RPMI7951 (cell line): ENCODE measurements at regions not wholly inside any gene's neighbourhood (a gene's known extent, or its start where the extent isn't known, plus 50 kb on each side); places are given as distances from the start of the nearest gene placed in this dataset.
"Not testable (repeated sequence)": the region's sequence is repeated elsewhere in the genome, so short reads cannot be mapped to it uniquely, and the experiment has no call there.

ENCODE experiments used
- DNase-seq: peaks from one replicate; pipeline ENCODE4 v3.0.0-alpha.2; 2012; ENCODE audit warnings: low read depth

DNA sequence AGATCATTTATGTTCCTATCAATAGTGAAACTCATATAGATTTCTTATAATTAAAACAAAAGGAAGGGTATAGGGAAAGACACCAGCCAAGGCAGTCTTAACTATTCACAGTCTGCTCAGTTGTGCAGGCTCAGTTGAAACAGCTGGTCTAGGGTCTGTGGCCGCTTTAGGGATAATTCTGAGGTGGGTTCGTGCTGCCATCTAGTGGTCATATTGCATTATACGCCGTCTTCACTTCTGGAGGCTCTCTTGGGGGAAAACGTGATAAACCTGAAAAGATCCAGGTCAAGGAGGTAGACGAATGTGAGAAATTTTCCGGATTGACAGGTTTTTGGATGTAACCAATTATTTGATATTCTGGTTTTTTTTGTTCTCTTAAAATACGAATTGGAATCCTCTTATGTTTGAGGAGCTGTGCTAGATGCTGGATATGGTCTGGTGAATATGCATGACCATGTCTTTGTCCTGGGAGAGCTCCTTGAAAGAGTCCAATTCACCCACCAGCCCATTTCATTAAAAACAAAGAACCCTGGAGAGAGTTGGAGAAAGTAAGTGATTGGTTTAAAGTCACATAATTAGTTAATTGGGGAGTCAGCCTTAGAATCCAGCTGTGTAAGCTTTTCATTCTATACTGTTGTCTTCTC is 492.4 kb downstream of the PLCL1 start:
- DNase-seq = peak; percentile 50

DNA sequence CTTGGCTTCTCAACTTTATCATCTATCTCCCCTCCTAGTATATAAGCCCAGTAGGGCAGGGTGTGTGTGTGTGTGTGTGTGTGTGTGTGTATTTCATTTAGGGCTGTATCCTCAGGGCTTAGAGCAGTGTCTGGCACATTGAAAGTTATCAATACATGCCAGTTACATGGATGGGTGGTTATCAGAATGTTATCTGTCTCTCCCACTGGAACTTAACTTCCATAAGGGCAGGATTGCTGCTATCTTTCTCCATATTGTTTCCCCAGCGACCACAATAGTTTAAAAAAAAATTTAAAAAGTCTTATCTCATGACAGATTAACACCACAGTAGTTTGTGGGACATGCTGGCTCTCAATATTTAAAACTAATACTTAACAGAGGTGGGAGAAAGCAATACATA is 488.9 kb downstream of the PLCL1 start:
- DNase-seq = no peak

DNA sequence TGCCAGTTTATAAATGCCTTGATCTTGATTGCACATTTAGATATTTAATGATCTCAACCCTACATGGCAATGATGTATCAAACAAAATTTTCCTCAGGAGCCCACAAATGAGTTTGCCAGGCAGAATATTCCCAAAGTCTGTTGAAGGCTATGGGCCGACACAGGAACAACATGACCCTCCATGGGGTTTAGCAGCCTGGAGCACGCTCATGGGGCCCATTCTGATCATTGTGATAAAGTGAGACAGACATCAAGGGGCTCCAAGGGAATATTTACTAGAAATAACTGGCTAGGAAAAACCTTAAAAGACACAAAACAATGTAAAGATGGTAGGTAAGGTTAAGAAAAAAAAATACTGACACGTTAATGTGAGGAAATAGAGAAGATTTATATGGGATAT is 485.4 kb downstream of the PLCL1 start:
- no peak for DNase-seq

DNA sequence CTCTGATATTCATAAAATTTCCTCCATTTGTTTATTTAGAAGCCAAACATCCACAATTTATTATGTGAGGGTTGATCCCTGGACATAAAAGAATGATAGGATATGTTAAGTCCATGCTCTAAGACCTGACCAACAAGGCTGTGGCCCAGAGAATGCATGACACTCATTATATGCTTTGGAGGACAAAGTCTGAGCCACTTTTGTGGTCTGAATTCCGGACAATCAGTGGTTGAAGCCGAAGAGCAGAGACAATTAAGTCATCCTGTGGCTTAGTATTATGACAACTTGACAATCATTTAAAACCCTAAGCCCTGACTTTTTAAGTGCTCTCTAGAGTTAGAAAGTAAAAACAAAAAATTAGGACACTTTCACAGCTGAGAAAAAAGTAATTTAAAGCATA is 483.3 kb downstream of the PLCL1 start:
- DNase-seq = no peak

DNA sequence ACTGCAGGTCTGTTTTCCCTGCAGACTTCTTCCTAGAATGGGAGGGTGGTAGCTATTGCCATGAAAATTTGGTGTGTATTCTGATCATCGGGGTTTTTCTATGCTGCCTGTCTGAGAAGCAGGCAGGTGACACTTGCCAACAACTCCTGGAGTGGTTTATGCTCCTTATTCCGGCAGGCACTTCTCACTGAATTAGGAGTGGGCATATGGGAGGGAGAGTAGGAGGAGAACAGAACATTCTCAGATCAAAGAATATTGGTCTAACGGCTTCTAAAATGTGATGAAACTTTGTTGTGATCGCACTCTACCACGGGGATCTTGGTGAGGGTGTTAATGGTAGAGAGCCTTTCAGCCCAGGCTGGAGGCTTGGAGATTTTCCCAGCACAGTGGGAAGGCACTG is 480.8 kb downstream of the PLCL1 start:
- DNase-seq = no peak

DNA sequence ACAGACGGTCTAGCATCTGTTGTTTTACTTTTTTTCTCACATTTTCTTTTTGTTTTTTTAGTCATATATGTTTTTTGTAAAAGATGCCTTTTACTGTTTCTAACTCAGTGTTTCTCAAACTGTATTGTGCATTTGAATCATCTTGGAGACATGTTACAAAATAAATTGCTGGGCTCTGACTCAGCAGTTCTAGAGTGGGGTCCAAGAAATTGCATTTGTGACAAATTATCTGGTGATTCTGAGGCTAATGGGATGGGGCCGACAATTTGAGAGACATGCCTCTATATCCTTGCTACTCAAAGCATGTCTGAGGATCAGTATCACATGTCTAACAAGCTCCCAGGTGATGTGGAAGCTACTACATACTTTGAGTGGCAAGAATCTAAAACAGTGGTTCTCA is 478.8 kb downstream of the PLCL1 start:
- no peak for DNase-seq

DNA sequence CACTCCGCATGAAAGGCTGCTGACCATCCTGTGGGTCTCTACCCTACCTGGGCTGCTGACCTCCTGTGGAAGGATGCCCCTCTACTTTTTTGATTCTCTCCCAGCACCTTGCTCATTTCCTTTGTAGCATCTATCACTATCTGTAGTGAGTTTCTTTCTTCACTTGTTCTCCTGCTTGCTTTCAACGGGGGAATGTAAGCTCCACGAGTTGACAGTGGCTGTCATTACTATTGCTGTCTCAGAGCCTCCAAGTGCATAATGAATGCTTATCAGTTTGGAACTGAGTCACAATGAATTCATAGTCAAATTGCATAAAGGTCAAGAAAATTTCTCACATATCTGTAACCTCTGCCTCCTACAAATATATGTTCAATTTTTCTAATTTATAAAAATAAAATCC is 477.7 kb downstream of the PLCL1 start:
- DNase-seq = no peak

DNA sequence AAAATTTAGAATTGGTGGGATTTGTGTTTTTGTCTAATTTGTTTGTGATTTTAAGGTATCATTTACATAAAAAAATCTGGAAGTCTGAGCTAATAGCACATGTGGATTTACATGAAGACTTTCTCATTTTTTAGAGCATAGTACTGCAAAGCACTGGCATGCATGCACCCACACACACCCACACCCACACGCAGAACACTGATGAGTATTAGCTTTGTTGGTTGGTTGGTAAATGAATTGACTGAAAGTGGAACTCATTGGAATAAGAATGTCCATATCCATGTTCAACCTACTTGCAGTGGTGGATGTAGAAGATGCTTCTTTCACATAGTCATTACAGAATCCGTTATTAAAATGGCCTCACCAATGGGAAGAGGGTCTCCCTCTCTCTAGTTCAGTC is 475.8 kb downstream of the PLCL1 start:
- no peak for DNase-seq

DNA sequence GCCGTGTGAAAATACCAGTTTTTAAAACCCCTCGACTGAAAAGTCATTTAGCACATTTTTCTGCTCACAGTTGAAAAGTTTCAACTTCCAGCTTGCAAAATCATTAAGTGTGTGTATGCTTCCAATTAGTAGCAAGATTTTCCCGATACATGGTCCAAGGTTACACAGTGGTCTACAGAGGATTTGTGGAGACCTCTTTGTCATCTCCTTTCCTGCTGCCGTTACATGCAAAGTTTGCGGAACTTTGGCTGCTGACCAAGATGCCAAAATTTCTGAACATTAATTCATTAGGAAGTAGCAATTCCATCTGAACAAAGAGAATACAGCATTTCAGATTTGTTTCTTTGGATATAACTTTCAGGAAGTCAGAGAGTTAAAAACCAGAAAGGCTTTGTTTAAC is 474.6 kb downstream of the PLCL1 start:
- no peak for DNase-seq

DNA sequence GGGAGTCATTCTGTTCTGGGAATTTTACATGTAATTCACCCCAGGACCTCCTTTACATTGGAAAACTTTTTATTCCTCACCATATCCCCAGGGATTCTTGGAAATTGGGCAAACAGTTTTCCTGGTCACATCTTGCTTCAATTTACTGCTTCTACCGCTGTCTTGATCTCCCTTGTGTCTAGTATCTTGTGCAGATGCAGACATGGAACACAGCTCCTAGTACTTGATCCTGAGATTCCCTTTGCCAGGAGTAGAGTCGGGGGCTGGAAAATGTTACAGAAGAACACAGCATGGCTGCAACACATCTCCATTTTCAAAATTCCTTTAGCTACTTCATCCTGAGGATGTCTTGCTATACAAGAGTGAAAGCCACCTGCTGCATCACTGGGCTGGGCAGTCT is 472.8 kb downstream of the PLCL1 start:
- no peak for DNase-seq

DNA sequence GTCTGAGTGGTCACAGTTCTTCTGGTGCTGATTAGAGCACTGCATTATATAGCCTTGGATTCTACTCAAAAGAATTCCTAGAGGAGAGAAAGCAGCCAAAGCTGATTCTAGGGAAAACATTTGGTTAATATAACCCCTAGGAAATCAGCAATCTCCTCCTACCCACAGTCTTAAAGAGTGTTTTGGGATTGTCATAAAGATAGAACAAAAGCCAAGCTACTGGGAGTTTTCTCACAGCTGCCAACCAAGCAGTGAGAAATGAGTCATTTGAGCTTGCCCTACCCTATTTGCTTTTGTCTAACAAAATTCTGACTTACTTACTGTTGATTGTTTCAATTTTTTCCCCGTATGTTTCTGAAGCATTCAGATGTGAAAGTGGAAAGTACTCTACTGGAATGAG is 469.3 kb downstream of the PLCL1 start:
- no peak for DNase-seq

DNA sequence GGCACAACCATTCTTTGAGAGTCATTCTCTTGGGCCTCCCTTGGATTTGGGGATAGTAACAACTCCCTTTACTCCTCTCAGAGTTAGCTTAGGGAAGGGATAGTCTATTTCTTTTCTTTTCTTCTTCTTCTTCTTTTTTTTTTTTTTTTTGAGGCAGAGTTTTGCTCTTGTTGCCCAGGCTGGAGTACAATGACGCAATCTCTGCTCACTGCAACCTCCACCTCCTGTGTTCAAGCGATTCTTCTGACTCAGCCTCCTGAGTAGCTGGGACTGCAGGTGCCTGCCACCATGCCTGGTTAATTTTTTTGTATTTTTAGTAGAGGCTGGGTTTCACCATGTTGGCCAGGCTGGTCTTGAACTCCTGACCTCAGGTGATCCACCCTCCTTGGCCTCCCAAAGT is 465.8 kb downstream of the PLCL1 start:
- DNase-seq = not testable (repeated sequence)

DNA sequence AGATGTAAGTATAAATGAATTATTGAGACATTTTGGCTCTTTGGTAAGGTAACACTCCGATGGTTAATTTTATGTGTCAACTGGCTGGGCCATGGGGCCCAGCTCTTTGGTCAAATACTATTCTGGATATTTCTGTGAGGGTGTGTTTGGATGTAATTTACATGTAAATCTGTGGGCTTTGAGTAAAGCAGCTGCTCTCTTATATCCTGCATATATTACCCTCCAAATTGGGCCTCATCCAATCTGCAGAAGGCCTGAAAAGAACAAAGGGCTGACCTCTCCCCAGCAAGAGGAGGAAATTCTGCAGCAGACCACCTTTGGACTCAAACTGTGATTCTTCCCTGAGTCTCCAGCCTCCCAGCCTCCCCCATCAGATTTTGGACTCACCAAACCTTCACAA is 464.1 kb downstream of the PLCL1 start:
- DNase-seq = no peak

DNA sequence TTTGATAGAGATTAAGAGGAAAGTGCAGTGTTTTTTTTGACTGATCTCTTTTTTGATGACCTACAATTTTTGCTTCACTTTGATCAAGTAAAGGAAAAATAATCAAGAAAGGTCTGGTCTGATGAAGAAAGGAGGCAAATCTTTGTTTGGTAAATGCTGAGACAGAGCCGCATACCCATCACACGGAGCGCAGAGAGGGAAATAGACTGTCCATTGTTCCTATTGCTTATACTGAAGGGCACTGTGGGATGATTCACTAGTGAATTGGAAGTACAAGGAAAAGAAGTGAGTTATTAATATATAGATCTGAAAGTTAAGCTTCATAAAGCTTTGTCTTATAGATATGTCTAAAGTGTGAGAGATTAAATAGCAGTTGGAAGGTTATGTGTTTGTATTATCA is 455.1 kb downstream of the PLCL1 start:
- DNase-seq = peak; percentile 3

DNA sequence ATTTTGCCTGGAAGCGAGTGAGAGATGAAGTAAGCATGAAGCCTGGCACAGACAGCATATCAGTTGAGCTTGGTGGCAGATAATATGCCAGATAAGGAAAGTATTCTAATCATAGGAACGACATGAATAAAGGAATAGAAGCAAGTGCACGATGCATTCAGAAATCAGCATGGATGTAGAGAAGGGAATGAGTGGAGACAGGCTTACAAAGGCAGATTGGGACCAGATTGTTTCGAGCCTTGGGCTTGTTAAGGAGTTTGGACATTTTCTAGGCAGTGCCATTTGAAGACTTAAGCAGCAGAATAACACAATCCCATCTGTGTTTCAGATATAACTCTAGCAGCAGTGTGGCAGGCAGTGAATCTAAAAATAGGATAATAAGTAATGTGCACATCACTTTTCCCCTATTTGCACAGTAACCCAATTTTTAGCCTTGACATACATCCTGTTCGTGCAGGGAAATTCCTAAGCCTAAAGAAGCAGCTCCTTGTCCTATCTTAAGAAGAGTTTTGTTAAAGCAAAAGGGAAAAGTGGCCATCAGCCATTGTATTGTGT is 450.2 kb downstream of the PLCL1 start:
- DNase-seq = peak; percentile 2

DNA sequence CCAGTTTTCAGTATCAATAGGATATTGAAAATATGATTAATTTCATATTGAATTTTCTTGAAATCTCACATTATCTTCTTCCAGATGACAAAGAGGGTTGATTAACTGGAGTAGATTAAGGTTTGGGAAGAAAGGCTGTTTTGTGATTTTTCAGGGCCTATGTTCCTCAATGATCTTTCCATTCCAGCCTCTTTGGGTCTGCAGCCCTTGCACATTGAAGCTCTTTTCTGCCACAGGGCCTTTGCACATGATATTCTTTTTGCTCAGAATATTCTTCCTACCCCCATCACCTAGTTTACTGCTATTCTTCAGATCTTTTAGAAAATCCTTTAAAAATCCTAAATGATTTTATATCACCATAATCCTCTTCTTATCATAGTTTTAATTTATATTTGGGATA is 449.6 kb downstream of the PLCL1 start:
- no peak for DNase-seq

DNA sequence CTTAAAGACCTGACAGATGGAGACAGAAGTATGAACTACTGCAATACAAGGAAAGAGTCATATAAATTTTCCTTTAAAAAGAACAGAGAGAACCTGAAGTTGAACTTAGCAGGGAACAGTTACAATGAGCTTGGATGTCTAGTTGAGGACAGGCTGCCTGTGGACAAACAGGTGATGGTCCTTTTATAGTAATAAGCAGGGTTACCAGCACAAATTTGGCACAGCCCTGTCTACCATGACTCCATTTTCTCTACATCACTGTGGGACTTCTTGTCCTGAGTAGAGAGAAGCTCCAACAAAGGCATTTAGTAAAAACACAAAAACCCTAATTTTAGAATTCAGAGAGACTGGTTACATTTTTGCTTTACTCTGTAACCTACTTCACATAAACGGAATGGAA is 448.1 kb downstream of the PLCL1 start:
- no peak for DNase-seq

DNA sequence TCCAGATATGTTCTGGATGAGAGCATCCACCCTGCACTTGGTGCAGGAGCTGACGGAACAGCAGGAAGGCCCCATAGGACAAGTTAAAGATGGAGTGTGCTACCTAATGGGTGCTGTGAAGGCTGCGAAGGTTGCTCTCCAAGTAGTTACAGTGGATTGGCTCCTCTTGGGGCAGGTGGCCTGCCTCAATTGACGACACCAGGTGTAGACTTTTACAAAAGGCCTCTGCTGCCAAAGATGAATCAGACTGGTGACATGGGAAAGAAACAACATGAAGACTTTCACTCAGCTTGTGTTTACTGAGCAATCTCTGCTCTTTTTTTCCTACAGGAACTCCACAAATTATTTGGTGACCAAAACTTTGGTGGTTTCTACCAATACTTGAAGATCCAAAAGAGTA is 437.7 kb downstream of the PLCL1 start:
- DNase-seq = no peak

DNA sequence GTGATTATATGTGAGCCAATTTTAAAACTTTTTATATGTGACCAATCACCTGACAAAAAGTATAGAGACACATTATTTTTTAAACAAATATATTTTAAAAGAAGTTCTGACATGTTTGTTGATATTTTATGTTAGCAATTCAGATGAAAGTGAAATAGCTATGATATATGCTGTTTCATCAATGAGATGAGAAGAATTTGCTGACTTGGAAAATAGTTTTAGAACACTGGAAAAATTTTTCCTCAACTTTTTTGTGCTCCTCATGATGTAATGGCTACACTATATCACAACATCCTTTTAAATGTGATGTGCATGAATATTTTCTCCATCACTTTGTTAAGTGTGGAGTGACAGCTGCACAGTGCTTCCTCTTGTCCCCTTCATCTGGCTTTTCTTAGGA is 434.0 kb downstream of the PLCL1 start:
- no peak for DNase-seq

DNA sequence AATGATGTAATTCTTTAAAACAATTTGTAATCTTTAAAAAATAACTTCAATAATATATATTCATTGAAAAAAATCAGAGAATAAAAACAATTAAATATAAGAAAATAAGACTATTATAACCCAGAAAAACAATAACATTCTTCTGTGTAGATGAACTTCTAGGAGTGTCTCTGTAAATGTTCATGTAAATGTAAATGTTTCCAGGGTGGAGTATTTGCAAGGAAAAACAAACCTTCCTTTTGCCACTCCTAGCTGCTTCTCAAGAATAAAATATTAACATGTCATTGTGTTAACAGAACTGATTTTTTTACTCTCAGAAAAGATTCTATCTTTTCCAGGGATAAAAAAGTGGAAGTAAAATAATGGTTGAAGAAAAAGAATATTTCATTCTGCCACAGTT is 431.9 kb downstream of the PLCL1 start:
- no peak for DNase-seq

DNA sequence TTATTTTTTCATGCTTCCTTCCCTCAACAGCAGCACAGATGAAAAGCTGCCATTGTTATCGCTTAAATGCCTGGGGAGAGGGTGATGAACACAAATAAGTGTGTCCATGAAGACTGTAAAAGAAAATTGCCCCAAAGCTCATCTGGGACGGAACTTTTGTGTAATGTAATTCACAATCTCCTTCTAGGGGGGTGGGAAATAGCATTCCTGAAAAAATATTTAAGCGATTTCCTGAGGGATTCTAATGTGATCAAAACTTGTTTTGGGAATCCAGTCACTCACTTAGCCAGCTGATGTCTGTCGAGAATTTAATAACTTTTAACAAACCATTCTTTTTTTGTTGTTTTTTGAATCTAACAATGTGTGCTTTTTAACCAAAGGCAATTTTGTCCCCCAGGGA is 427.9 kb downstream of the PLCL1 start:
- DNase-seq = peak; percentile 11

DNA sequence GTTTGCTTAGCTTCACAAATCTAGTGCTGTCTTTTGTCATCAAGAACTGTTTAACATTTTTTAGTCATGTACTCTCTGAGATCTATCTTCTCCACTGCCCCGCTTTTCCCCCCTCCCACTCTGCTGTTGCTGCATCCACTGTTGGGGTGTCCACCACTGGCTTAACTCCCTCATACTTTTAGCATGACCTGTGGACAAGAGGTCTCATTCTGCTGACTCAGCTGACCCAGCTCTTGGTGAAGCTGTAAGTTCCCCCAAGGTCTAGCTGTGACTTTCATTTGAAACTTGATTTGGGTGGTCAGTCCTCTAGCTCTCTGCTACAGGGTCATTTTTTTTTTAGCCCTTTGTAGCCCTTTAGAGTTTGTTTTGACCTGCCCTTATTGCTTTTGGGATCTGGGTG is 427.2 kb downstream of the PLCL1 start:
- DNase-seq = no peak

DNA sequence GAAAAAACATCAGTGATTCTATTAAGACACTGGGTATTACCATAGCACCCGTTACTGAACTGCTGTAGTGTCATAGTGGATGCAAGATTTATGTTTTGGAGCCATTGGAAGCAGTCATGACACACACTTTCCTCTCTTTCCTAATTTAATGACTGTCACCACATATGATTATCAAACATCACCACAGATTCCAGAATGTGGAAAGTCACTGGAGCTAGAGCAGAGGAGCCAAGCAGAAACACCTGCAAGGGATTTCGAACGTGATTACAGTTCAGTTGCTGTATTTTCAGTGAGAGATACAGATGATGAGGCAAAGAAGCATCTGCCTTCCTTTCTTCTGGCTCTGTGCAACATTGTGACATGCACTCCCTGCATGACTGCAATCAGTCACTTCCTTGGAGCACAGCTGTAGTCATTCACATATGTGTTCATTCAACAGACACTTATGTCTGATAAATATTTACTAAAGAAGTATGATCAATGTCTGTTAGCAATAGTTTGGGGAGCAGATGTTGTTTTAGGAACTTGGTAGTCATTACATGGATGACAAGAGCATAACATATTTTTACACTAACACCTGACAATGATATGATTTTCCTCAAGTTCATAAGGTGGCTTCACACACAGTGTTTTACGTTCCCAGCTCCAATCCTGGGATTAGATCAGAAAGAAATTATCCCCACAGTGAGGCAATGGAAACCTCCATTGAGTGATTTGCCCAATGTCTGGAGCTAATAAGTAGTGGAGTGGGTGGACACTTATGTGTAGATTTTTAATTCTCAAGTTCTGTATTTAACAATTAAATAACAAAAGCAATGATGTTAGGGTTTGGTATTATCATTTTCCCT is 416.6 kb downstream of the PLCL1 start:
- no peak for DNase-seq
